Neutrophil (primary cell): ENCODE measurements at regions not wholly inside any gene's neighbourhood (a gene's known extent, or its start where the extent isn't known, plus 50 kb on each side); places are given as distances from the start of the nearest gene placed in this dataset.

Source experiments
- H3K27ac ChIP-seq: fragments of 200-600 bp; sonication (generic); 2 replicates; pipeline ENCODE4 v1.5.1; 2016; ENCODE audit warnings: mild to moderate bottlenecking, moderate library complexity
- H3K27me3 ChIP-seq: fragments of 200-600 bp; sonication (generic); 2 replicates; pipeline ENCODE4 v1.6.0; 2016; ENCODE audit warnings: mild to moderate bottlenecking
- H3K36me3 ChIP-seq: fragments of 200-600 bp; sonication (generic); 2 replicates; pipeline ENCODE4 v1.5.1; 2017
- H3K4me1 ChIP-seq, 2 experiments: fragments of 200-600 bp in 1 of 2; sonication (generic) in 1 of 2; 1 replicate in 1 of 2; 2 replicates in 1 of 2; pipeline versions ENCODE4 v1.5.1 to v1.6.1; 2013 to 2016; ENCODE audit warnings: low read depth in 1 of 2, low read length in 1 of 2, mild to moderate bottlenecking in 1 of 2, moderate library complexity in 1 of 2; ENCODE audit not compliant: control insufficient read depth in 1 of 2, insufficient read depth in 1 of 2
- H3K4me3 ChIP-seq, 2 experiments: fragments of 200-600 bp in 1 of 2; sonication (generic) in 1 of 2; 1 replicate in 1 of 2; 2 replicates in 1 of 2; pipeline ENCODE4 v1.5.1; 2013 to 2016; ENCODE audit warnings: low read depth in 1 of 2, low read length in 1 of 2, mild to moderate bottlenecking in 1 of 2, moderate library complexity in 1 of 2
- H3K9me3 ChIP-seq: fragments of 200-600 bp; sonication (generic); 2 replicates; pipeline ENCODE4 v1.5.1; 2016
- TF ChIP-seq, protein P1 (sequence below): fragments of 200-600 bp; sonication (generic); IDR thresholded peaks from 2 replicates; pipeline ENCODE4 v1.5.1; 2016; ENCODE audit warnings: antibody characterized with exemption

GRCh38 chr9:17990602-17991001 lies 411.7 kb downstream of the SH3GL2 start:
- no peaks in the 10 kb centered on the region for H3K36me3 ChIP-seq
- no peak overlapping the region for H3K4me3 ChIP-seq
- H3K27ac ChIP-seq: no peak overlapping the region
- no peaks in the 10 kb centered on the region for H3K4me1 ChIP-seq
- H3K27me3 ChIP-seq: no peaks in the 10 kb centered on the region
- TF ChIP-seq, protein P1, sequence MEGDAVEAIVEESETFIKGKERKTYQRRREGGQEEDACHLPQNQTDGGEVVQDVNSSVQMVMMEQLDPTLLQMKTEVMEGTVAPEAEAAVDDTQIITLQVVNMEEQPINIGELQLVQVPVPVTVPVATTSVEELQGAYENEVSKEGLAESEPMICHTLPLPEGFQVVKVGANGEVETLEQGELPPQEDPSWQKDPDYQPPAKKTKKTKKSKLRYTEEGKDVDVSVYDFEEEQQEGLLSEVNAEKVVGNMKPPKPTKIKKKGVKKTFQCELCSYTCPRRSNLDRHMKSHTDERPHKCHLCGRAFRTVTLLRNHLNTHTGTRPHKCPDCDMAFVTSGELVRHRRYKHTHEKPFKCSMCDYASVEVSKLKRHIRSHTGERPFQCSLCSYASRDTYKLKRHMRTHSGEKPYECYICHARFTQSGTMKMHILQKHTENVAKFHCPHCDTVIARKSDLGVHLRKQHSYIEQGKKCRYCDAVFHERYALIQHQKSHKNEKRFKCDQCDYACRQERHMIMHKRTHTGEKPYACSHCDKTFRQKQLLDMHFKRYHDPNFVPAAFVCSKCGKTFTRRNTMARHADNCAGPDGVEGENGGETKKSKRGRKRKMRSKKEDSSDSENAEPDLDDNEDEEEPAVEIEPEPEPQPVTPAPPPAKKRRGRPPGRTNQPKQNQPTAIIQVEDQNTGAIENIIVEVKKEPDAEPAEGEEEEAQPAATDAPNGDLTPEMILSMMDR: no peak
- no peaks in the 10 kb centered on the region for H3K9me3 ChIP-seq

DNA sequence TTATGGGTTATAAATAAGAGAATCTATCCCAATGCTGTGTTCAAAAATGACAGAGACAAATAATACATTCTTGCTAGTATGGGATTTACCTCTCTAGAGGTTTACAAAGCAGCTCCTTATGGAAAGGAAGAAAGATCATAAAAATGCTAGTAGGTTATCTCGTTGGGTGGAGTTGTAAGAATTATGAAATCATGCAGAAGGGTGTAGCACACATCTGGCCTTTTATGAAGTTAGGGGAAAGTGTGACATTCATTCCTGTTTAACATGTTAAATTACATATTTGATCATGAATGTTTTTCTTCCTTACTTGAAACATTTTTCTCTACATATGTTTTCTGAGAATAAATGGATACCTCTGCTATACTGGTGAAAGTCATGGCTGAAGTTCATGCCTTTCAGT lies 414.2 kb downstream of the SH3GL2 start:
- Histone ChIP-seq H3K4me3 (no peak overlapping the region), H3K27ac (no peak overlapping the region), H3K4me1 (no peaks in the 10 kb centered on the region), H3K27me3 (no peaks in the 10 kb centered on the region), H3K36me3 (no peaks in the 10 kb centered on the region), H3K9me3 (no peaks in the 10 kb centered on the region)
- TF ChIP-seq, protein P1: no peak

- Histone ChIP-seq H3K4me3 (no peak overlapping the region), H3K9me3 (no peaks in the 10 kb centered on the region), H3K36me3 (no peaks in the 10 kb centered on the region), H3K4me1 (no peaks in the 10 kb centered on the region), H3K27me3 (no peaks in the 10 kb centered on the region), H3K27ac (no peak overlapping the region)
- TF ChIP-seq, protein P1: no peak
Observed at GRCh38 chr9:17994695-17995425, 416.0 kb downstream of the SH3GL2 start.

- Histone ChIP-seq H3K27ac (no peak overlapping the region), H3K4me1 (no peaks in the 10 kb centered on the region), H3K36me3 (no peaks in the 10 kb centered on the region), H3K4me3 (no peak overlapping the region), H3K9me3 (no peaks in the 10 kb centered on the region), H3K27me3 (no peaks in the 10 kb centered on the region)
- TF ChIP-seq, protein P1: no peak
Observed at GRCh38 chr9:17996728-17997127, 417.9 kb downstream of the SH3GL2 start.

GRCh38 chr9:18002718-18003438 lies 424.0 kb downstream of the SH3GL2 start:
- no peak overlapping the region for H3K27ac ChIP-seq
- H3K9me3 ChIP-seq: no peaks in the 10 kb centered on the region

More at GRCh38 chr9:18002718-18003438, 424.0 kb downstream of the SH3GL2 start:
- Histone ChIP-seq H3K4me1 (no peaks in the 10 kb centered on the region), H3K27me3 (no peaks in the 10 kb centered on the region), H3K36me3 (no peaks in the 10 kb centered on the region), H3K4me3 (no peak overlapping the region)
- TF ChIP-seq, protein P1: no peak
